ENCODE measurements at regions not wholly inside any gene's neighbourhood (a gene's known extent, or its start where the extent isn't known, plus 50 kb on each side); places are given as distances from the start of the nearest gene placed in this dataset.

DNA sequence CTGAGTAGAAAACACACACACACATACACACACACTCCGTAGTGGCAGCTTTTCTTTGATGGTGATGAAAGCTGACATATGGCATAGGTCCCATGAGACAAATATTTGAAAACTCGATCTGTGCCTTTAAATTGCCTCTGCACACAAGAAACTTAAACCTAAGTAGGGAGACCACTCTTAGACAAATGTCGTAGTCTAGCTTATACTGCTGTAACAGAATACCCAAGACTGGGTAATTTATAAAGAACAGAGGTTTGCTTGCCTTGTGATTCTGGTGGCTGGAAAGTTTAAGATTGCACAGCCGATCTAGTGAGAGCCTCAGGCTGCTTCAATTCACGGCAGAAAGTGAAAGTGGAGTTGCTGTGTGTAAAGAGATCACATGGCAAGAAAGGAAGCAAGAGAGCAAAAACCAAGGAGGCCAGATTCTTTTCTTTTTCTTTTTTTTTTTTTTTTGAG is 489.4 kb upstream of the SORCS1 start (continued):
- TF ChIP-seq TEAD4 (IDR thresholded peaks at IDR 0.05; ENCODE audit: low read depth, low read length) (no peak), KDM1A (IDR thresholded peaks at IDR 0.05; ENCODE audit: borderline replicate concordance, low read length) (no peak), RAD21 (IDR thresholded peaks at IDR 0.05 in 1 of 2, conservative IDR thresholded peaks at IDR 0.05 in 1 of 2; ENCODE audit: low read depth in 2 of 2, low read length in 2 of 2) (no peak), CBX5 (IDR thresholded peaks at IDR 0.05; ENCODE audit: low read depth, low read length) (no peak), SP2 (IDR thresholded peaks at IDR 0.05; ENCODE audit: low read length) (no peak), TAF7 (optimal IDR thresholded peaks at IDR 0.05; ENCODE audit: borderline replicate concordance, low read depth, low read length) (no peak), EZH2 (IDR thresholded peaks at IDR 0.05; ENCODE audit: low read depth, low read length, severe bottlenecking) (no peak)
- TF ChIP-seq, protein P1, sequence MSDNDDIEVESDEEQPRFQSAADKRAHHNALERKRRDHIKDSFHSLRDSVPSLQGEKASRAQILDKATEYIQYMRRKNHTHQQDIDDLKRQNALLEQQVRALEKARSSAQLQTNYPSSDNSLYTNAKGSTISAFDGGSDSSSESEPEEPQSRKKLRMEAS (IDR thresholded peaks at IDR 0.05), result no peak
